ENCODE measurements at regions not wholly inside any gene's neighbourhood (a gene's known extent, or its start where the extent isn't known, plus 50 kb on each side); places are given as distances from the start of the nearest gene placed in this dataset.

DNA sequence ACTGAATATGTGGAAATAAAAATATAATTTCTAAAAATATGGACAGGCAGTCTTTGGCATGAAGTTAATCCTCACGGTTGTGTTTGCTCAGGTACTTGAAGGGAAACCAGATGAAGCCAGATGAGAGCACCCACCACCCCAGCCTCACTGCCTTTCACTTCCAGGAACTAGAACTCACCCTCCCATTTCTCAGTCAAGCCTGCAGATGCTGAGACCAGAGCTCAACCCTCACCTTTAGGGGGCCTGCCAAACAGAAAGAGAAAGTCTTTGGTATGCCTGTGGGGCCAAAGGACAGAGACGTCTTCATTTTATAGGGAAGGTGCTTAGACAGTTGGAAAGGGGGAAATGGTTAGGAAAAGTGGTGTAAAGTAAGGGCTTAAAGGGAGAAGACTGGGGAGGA, 252.8 kb upstream of the PLET1 start:
- no peak overlapping the region for H2AFZ ChIP-seq (ENCODE audit: low read depth)
- no peak overlapping the region for H3K4me2 ChIP-seq
- no peaks in the 10 kb centered on the region for H3K4me1 ChIP-seq (ENCODE audit: low read depth, poor library complexity, severe bottlenecking)
- no peak overlapping the region for H3K9ac ChIP-seq
- H3K4me3 ChIP-seq (IDR thresholded peaks at IDR 0.05; ENCODE audit: insufficient read depth, low read depth, low read length), result no peak overlapping the region
- no peaks in the 10 kb centered on the region for H3K79me2 ChIP-seq (ENCODE audit: insufficient read depth, low read depth)
- H3K27me3 ChIP-seq (ENCODE audit: insufficient read depth, low read depth), result no peaks in the 10 kb centered on the region
- no peaks in the 10 kb centered on the region for H4K20me1 ChIP-seq (ENCODE audit: insufficient read depth)
- TF ChIP-seq, protein P1, sequence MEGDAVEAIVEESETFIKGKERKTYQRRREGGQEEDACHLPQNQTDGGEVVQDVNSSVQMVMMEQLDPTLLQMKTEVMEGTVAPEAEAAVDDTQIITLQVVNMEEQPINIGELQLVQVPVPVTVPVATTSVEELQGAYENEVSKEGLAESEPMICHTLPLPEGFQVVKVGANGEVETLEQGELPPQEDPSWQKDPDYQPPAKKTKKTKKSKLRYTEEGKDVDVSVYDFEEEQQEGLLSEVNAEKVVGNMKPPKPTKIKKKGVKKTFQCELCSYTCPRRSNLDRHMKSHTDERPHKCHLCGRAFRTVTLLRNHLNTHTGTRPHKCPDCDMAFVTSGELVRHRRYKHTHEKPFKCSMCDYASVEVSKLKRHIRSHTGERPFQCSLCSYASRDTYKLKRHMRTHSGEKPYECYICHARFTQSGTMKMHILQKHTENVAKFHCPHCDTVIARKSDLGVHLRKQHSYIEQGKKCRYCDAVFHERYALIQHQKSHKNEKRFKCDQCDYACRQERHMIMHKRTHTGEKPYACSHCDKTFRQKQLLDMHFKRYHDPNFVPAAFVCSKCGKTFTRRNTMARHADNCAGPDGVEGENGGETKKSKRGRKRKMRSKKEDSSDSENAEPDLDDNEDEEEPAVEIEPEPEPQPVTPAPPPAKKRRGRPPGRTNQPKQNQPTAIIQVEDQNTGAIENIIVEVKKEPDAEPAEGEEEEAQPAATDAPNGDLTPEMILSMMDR (conservative IDR thresholded peaks at IDR 0.05; ENCODE audit: low read depth, low read length), result no peak
- H3K27ac ChIP-seq, result no peak overlapping the region
- H3K36me3 ChIP-seq (ENCODE audit: insufficient read depth), result no peaks in the 10 kb centered on the region

DNA sequence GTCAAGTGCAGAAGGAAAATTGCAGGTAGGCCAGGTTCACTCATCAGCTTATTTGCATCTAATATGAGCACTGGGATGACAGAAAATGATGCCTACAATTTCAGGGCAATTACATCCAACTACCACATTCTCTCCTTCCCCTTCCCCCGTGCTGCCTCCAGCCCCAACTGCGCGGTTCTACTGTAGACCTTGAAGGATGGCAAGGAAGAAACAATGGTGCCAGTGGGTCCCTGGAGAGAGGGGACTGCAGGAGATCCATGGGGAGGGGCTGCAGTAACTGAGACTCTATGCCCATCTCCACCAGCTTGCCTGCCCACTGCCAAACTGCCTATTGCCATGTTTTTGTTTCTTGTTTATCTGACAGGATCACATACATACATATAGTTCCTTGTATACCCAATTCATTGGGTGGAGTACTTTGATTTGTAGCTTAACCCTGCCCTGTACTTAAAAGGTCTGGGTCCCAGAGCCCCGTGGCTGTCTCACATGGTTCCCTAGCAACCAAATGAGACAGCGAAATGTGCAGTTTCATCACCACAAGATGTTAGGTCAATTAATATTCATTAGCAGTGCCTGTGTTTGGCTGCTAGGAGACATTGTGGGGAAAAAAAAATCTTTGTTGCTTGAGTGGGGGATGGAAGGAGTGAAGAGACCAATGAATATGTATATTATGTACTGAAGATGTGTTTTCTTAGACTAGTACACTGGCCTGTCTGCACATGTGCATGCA, 253.5 kb upstream of the PLET1 start:
- H3K4me1 ChIP-seq (ENCODE audit: low read depth, poor library complexity, severe bottlenecking), result no peaks in the 10 kb centered on the region
- H3K27me3 ChIP-seq (ENCODE audit: insufficient read depth, low read depth), result no peaks in the 10 kb centered on the region
- H3K36me3 ChIP-seq (ENCODE audit: insufficient read depth), result no peaks in the 10 kb centered on the region
- H3K4me2 ChIP-seq, result no peak overlapping the region
- no peak overlapping the region for H3K4me3 ChIP-seq (IDR thresholded peaks at IDR 0.05; ENCODE audit: insufficient read depth, low read depth, low read length)
- H3K79me2 ChIP-seq (ENCODE audit: insufficient read depth, low read depth), result no peaks in the 10 kb centered on the region
- no peak overlapping the region for H3K27ac ChIP-seq
- no peaks in the 10 kb centered on the region for H4K20me1 ChIP-seq (ENCODE audit: insufficient read depth)
- no peak overlapping the region for H2AFZ ChIP-seq (ENCODE audit: low read depth)
- TF ChIP-seq, protein P1 (conservative IDR thresholded peaks at IDR 0.05; ENCODE audit: low read depth, low read length), result no peak
- H3K9ac ChIP-seq, result no peak overlapping the region

DNA sequence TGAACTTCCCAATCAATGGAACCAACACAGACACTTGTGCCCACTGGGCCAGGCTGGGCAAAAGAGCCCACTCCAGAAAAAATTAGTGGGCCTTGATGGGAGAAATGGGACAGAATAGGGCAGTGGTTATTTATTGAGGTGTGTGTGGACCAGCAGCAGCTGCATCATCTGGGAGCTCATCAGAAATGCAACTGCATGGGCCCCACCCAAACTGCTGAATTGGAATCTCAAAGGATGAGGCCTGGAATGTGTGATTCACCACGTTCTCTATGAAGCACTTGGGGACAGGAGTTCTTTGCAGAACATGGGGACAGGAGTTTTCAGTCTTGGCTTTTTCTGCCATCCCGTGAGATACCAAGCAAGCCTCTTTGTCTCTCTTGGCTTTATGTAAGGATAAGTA, 255.6 kb upstream of the PLET1 start:
- H3K36me3 ChIP-seq (ENCODE audit: insufficient read depth), result no peaks in the 10 kb centered on the region
- TF ChIP-seq, protein P1 (conservative IDR thresholded peaks at IDR 0.05; ENCODE audit: low read depth, low read length), result no peak
- no peak overlapping the region for H3K4me2 ChIP-seq
- no peak overlapping the region for H3K4me3 ChIP-seq (IDR thresholded peaks at IDR 0.05; ENCODE audit: insufficient read depth, low read depth, low read length)
- H3K27me3 ChIP-seq (ENCODE audit: insufficient read depth, low read depth), result no peaks in the 10 kb centered on the region
- H2AFZ ChIP-seq (ENCODE audit: low read depth), result no peak overlapping the region
- no peak overlapping the region for H3K9ac ChIP-seq
- no peak overlapping the region for H3K27ac ChIP-seq
- H4K20me1 ChIP-seq (ENCODE audit: insufficient read depth), result no peaks in the 10 kb centered on the region
- H3K79me2 ChIP-seq (ENCODE audit: insufficient read depth, low read depth), result no peaks in the 10 kb centered on the region
- H3K4me1 ChIP-seq (ENCODE audit: low read depth, poor library complexity, severe bottlenecking), result no peaks in the 10 kb centered on the region

DNA sequence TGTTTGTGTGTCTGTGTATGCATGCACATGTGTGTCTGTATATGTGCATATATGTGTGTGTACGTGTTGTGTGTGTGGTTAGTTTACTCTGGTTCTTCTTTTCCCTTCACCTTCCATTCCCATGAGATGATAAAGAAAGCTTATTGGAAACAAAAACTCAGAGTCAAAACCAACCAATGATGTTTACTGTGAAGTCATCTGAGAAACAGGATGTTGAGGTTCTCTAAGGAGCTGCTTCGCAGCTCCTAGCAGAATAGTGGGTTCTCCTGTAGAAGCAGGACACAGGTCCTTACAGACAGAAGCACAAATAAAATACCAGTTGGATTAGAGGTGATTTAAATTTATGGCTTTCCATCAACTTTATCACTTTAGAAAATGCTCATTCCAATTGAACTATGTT, 256.1 kb upstream of the PLET1 start:
- H3K4me1 ChIP-seq (ENCODE audit: low read depth, poor library complexity, severe bottlenecking), result no peaks in the 10 kb centered on the region
- no peaks in the 10 kb centered on the region for H4K20me1 ChIP-seq (ENCODE audit: insufficient read depth)
- H3K79me2 ChIP-seq (ENCODE audit: insufficient read depth, low read depth), result no peaks in the 10 kb centered on the region
- H3K9ac ChIP-seq, result no peak overlapping the region
- TF ChIP-seq, protein P1 (conservative IDR thresholded peaks at IDR 0.05; ENCODE audit: low read depth, low read length), result no peak
- H3K27me3 ChIP-seq (ENCODE audit: insufficient read depth, low read depth), result no peaks in the 10 kb centered on the region
- no peak overlapping the region for H3K27ac ChIP-seq
- H3K4me2 ChIP-seq, result no peak overlapping the region
- H3K4me3 ChIP-seq (IDR thresholded peaks at IDR 0.05; ENCODE audit: insufficient read depth, low read depth, low read length), result no peak overlapping the region
- no peaks in the 10 kb centered on the region for H3K36me3 ChIP-seq (ENCODE audit: insufficient read depth)
- H2AFZ ChIP-seq (ENCODE audit: low read depth), result no peak overlapping the region
